Muscle of leg (tissue), 3 donors: ENCODE measurements at regions not wholly inside any gene's neighbourhood (a gene's known extent, or its start where the extent isn't known, plus 50 kb on each side); places are given as distances from the start of the nearest gene placed in this dataset.
"Not testable (repeated sequence)": the region's sequence is repeated elsewhere in the genome, so short reads cannot be mapped to it uniquely, and the experiment has no call there.

ENCODE experiments used
- DNase-seq: peaks from one replicate; pipeline ENCODE4 v3.0.0; 2013
- H3K27ac ChIP-seq: one replicate; pipeline ENCODE4 v1.5.1; 2013; ENCODE audit warnings: mild to moderate bottlenecking, low read length, control low read depth
- H3K27me3 ChIP-seq: one replicate; pipeline ENCODE4 v1.6.1; 2013; ENCODE audit warnings: low read length; ENCODE audit not compliant: control insufficient read depth, insufficient read depth
- H3K36me3 ChIP-seq: one replicate; pipeline ENCODE4 v1.6.1; 2013; ENCODE audit warnings: low read length; ENCODE audit not compliant: control insufficient read depth, insufficient read depth
- H3K4me1 ChIP-seq: one replicate; pipeline ENCODE4 v1.6.1; 2013; ENCODE audit warnings: low read length; ENCODE audit not compliant: control insufficient read depth, insufficient read depth
- H3K4me3 ChIP-seq: one replicate; pipeline ENCODE4 v1.5.1; 2013; ENCODE audit warnings: low read length, control low read depth
- H3K9me3 ChIP-seq: replicated peaks from 2 replicates; pipeline ENCODE4 v1.6.1; 2013; ENCODE audit warnings: low read depth, low read length; ENCODE audit not compliant: control insufficient read depth
- WGBS: methylation state at CpG from one replicate; pipeline ENCODE4 v1.1.5; 2013; ENCODE audit warnings: missing lambda C conversion rate; ENCODE audit not compliant: insufficient coverage; 5-methylcytosine and 5-hydroxymethylcytosine counted together

GRCh38 chr4:57966987-57967760 is 857.0 kb upstream of the IGFBP7 start:
- Histone ChIP-seq H3K9me3 (peaks cover 3% of the 10 kb centered on the region), H3K4me1 (no peaks in the 10 kb centered on the region), H3K36me3 (no peaks in the 10 kb centered on the region), H3K27me3 (no peaks in the 10 kb centered on the region), H3K4me3 (no peak overlapping the region), H3K27ac (no peak overlapping the region)
- DNase-seq = no peak
- WGBS = 92% methylated on average over 20 of the region's 23 CpGs

GRCh38 chr4:57965431-57965830 is 855.2 kb upstream of the IGFBP7 start:
- not testable (repeated sequence) for H3K27ac ChIP-seq, H3K36me3 ChIP-seq, H3K4me3 ChIP-seq, H3K4me1 ChIP-seq, H3K27me3 ChIP-seq, H3K9me3 ChIP-seq, DNase-seq
- WGBS = 97% methylated on average over 6 of the region's 25 CpGs

- H3K4me3 ChIP-seq = no peak overlapping the region
- no peak overlapping the region for H3K27ac ChIP-seq
- H3K4me1 ChIP-seq = no peaks in the 10 kb centered on the region
- no peaks in the 10 kb centered on the region for H3K9me3 ChIP-seq
- H3K36me3 ChIP-seq = no peaks in the 10 kb centered on the region
- WGBS = no CpG with 5 or more reads among the region's 1 CpG
- DNase-seq = no peak
- no peaks in the 10 kb centered on the region for H3K27me3 ChIP-seq
Observed at GRCh38 chr4:57945298-57945697, 835.1 kb upstream of the IGFBP7 start.

GRCh38 chr4:57943682-57944081 is 833.5 kb upstream of the IGFBP7 start:
- Histone ChIP-seq H3K36me3 (no peaks in the 10 kb centered on the region), H3K4me1 (no peaks in the 10 kb centered on the region), H3K9me3 (no peaks in the 10 kb centered on the region), H3K4me3 (no peak overlapping the region), H3K27me3 (no peaks in the 10 kb centered on the region), H3K27ac (no peak overlapping the region)
- DNase-seq = peak; percentile 4
- 76% methylated on average over 5 of the region's 8 CpGs for WGBS

- not testable (repeated sequence) for H3K4me3 ChIP-seq, H3K27ac ChIP-seq, H3K36me3 ChIP-seq, H3K9me3 ChIP-seq, H3K4me1 ChIP-seq, DNase-seq, H3K27me3 ChIP-seq
- WGBS = no CpG with 5 or more reads among the region's 2 CpGs
Observed at GRCh38 chr4:57937326-57937725, 827.1 kb upstream of the IGFBP7 start.

GRCh38 chr4:57926311-57926710 is 816.1 kb upstream of the IGFBP7 start:
- H3K27me3 ChIP-seq = no peaks in the 10 kb centered on the region
- H3K4me1 ChIP-seq = no peaks in the 10 kb centered on the region
- H3K4me3 ChIP-seq = no peak overlapping the region
- no peak overlapping the region for H3K27ac ChIP-seq
- DNase-seq = peak; percentile 4
- no peaks in the 10 kb centered on the region for H3K9me3 ChIP-seq
- no peaks in the 10 kb centered on the region for H3K36me3 ChIP-seq
- WGBS = 60% methylated on average over 1 of the region's 3 CpGs

GRCh38 chr4:57924951-57925350 is 814.8 kb upstream of the IGFBP7 start:
- Histone ChIP-seq H3K27ac (no peak overlapping the region), H3K27me3 (no peaks in the 10 kb centered on the region), H3K4me1 (no peaks in the 10 kb centered on the region), H3K36me3 (no peaks in the 10 kb centered on the region), H3K9me3 (no peaks in the 10 kb centered on the region), H3K4me3 (no peak overlapping the region)
- WGBS = no CpG with 5 or more reads among the region's 1 CpG
- no peak for DNase-seq

- Histone ChIP-seq H3K27me3 (no peaks in the 10 kb centered on the region), H3K4me1 (no peaks in the 10 kb centered on the region), H3K27ac (no peak overlapping the region), H3K9me3 (peaks cover 2% of the 10 kb centered on the region), H3K36me3 (no peaks in the 10 kb centered on the region), H3K4me3 (no peak overlapping the region)
- DNase-seq = no peak
Observed at GRCh38 chr4:57916479-57916878, 806.3 kb upstream of the IGFBP7 start.

- Histone ChIP-seq H3K27me3 (no peaks in the 10 kb centered on the region), H3K9me3 (no peaks in the 10 kb centered on the region), H3K4me3 (no peak overlapping the region), H3K27ac (no peak overlapping the region), H3K36me3 (no peaks in the 10 kb centered on the region), H3K4me1 (no peaks in the 10 kb centered on the region)
- no peak for DNase-seq
Observed at GRCh38 chr4:57911203-57911602, 801.0 kb upstream of the IGFBP7 start.

GRCh38 chr4:57910151-57910550 is 800.0 kb upstream of the IGFBP7 start:
- no peaks in the 10 kb centered on the region for H3K27me3 ChIP-seq
- no peak for DNase-seq
- H3K27ac ChIP-seq = no peak overlapping the region
- WGBS = no CpG with 5 or more reads among the region's 3 CpGs
- no peaks in the 10 kb centered on the region for H3K36me3 ChIP-seq
- no peaks in the 10 kb centered on the region for H3K4me1 ChIP-seq
- H3K9me3 ChIP-seq = no peaks in the 10 kb centered on the region
- no peak overlapping the region for H3K4me3 ChIP-seq

- H3K27ac ChIP-seq = no peak overlapping the region
- no peaks in the 10 kb centered on the region for H3K9me3 ChIP-seq
- no peaks in the 10 kb centered on the region for H3K4me1 ChIP-seq
- WGBS = no CpG with 5 or more reads among the region's 3 CpGs
- no peaks in the 10 kb centered on the region for H3K27me3 ChIP-seq
- no peak for DNase-seq
- H3K36me3 ChIP-seq = no peaks in the 10 kb centered on the region
- H3K4me3 ChIP-seq = no peak overlapping the region
Observed at GRCh38 chr4:57905965-57906364, 795.8 kb upstream of the IGFBP7 start.
